ENCODE measurements at regions not wholly inside any gene's neighbourhood (a gene's known extent, or its start where the extent isn't known, plus 50 kb on each side); places are given as distances from the start of the nearest gene placed in this dataset.
"Not testable (repeated sequence)": the region's sequence is repeated elsewhere in the genome, so short reads cannot be mapped to it uniquely, and the experiment has no call there.

DNA sequence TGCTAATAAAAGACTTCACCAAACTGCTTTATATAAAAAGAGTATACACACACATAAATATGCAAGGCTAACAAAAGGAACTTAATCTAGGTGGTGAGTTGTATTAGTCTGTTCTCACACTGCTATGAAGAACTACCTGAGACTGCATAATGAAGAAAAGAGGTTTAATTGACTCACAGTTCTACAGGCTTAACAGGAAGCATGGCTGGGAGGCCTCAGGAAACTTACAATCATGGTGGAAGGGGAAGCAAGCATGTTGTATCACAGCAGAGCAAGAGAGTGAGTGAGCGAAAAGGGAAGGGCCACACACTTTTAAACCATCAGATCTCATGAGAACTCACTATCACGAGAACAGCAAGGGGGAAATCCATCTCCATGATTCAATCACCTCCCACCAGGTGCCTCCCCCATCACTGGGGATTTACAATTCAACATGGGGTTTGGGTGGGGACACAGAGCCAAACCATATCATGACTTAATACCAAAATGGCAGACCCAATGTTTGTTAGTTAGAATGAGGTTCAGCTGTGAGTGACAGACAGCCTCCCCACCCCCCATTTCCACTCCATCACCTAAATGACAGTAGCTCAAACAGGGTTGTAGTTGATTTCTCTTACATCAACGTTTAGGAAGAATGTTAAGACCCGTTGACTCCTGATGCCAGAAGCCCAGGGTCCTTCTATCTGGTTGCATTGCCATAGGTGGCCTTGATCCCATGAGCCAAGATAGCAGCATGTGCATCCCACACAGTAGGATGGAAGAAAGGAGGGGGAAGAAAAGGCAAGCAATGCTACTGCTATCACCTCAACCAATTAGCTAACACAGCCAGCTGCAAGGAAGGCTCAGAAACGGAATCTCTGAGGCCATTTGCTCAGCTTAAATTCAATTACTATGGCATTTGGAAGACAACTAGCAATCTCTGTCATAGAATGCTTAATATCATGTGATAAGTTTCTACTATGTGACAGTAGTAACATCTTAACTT, 77.0 kb downstream of the CCDC71L start:
- no peak for DNase-seq

DNA sequence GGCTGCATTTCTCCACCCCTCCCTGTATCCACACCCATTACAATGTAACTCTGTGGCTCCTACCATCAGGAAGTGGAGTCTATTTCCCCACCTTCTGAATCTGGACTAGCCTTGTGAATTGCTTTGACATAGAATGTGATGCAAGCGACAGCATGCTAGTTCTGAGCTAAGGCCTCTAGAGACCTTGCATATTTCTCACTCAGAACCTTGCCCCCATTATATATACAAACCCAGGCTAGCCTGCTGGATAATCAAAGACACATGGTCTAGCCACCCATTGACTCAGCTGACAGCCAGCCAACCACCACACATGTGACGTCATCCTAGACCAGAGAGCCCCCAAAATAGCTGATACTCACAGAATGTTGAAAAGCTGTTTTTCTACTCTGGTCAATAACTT, 77.9 kb downstream of the CCDC71L start:
- DNase-seq = no peak

GRCh38 chr7:106582365-106582764, 78.6 kb downstream of the CCDC71L start:
- DNase-seq = no peak

DNA sequence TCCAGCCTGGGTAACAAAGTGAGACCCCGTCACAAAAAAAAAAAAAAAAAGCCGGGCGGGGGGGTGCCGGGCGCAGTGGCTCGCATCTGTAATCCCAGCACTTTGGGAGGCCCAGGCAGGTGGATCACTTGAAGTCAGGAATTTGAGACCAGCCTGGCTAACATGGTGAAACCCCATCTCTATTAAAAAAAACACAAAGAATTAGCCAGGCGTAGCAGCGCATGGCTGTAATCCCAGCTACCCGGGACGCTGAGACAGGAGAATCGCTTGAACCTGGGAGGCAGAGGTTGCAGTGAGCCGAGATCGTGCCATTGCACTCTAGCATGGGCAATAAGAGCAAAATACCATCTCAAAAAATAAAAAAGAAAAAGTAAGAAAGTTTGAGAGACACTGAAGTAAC, 81.9 kb downstream of the CCDC71L start:
- DNase-seq = not testable (repeated sequence)

GRCh38 chr7:106575138-106575823, 85.7 kb downstream of the CCDC71L start:
- DNase-seq = no peak

DNA sequence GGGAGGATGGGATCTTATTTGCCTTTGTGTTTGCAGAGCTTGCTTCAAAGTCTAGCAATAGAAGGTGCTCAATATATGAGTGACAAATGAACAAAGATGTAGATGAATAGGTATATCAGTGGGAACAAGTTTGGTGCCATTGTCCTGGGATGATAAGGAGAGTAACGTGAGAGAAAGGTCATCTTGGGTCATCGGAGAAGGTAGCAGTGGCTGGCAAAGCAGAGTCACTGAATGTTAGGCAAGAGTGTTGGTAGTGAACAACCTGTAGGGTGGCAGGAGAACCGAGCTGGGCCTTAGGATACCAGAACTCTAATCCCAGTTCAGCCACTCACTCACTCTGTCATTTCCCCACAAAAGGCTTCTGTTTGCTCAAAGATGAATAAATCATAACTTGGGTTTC, 87.2 kb downstream of the CCDC71L start:
- DNase-seq = no peak

DNA sequence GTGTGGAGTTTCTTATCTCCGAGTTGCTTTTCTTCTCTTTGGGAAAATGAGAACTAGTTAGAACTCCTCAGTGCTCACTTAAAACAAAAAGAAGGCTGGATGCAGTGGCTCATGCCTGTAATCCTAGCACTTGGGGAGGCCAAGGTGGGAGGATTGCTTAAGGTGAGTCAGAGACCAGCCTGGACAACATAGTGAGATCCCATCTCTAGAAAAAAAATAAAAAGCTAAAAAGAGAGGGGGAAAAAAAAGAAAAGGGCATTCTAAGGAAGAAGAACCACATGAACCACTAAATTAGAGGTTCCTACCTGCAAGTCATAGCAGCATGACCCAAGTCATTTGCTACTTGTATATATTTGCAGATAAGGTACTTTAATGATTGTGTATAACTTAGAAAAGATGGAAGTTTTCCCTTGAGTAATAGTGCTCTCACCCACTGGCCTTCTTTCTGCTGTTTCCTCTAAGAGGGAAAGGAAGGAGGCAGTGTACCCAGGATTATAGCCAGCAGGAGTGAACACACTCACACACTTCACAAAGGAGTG, 87.8 kb downstream of the CCDC71L start:
- DNase-seq = no peak

- DNase-seq = no peak
Measured at GRCh38 chr7:106572394-106573124, 88.4 kb downstream of the CCDC71L start.

DNA sequence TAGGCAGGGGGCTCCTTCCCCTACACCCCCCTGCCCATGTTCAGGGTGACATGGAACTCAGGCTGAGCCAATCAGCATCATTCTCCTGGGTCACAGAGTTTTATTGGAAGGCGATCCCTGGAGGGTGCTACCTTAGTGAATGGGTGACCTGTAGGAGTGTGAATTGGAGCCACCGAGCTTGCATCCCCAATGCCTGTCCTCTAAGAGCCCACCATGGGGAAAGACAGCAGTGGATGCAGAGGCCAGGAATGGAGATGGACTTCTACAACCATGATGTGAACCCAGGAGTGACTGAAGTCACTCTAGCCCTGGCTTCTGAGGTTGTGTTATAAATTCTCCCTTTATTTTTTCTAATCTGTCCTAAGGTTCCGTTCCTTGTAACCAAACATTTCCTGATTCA, 89.4 kb downstream of the CCDC71L start:
- DNase-seq = no peak

DNA sequence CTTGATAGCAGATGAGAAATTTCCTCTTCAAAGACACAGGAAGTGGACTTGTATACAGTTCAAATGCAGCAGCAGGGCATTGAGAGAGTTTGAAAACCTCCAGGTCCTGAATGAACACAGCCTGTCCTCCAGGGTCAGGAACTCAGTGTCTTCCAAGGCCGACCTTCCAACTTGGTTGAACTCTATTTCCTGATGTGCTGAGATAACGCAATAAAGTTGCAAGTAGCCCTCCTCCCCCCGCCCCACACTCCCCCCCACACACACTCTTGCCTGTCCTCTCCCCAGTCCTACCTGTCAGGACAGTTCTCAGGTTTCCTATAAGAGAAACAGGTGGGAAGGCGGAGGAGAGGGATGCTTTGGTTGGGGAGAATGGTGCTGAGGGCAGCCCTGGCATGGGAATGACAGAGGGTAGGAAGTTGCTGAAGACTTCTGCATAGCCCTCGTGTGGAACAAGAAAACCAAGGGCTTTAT, 90.0 kb downstream of the CCDC71L start:
- no peak for DNase-seq

DNA sequence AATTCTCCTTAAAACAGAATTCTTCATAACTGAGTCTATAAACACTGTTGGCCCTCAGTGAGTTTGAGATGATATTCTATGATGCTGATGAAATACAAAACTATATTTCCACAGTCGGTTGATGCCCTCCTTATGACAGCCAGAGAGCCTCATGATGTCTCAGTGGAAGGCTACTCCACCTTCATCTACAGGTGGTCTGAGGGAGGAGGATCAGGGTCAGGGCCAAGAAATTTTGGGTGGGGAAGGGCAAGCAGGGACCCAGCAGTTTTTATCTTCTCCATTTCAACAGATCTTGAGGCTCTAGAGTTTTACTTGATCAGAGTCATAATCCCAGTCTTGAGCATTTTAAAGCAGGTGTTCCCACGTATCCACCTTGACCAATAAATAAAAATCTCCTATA, 90.8 kb downstream of the CCDC71L start:
- DNase-seq = no peak

GRCh38 chr7:106569500-106569929, 91.4 kb downstream of the CCDC71L start:
- no peak for DNase-seq

GRCh38 chr7:106568680-106569499, 92.1 kb downstream of the CCDC71L start:
- DNase-seq = peak in 2 of 3 experiments; percentile 63 to 89

DNA sequence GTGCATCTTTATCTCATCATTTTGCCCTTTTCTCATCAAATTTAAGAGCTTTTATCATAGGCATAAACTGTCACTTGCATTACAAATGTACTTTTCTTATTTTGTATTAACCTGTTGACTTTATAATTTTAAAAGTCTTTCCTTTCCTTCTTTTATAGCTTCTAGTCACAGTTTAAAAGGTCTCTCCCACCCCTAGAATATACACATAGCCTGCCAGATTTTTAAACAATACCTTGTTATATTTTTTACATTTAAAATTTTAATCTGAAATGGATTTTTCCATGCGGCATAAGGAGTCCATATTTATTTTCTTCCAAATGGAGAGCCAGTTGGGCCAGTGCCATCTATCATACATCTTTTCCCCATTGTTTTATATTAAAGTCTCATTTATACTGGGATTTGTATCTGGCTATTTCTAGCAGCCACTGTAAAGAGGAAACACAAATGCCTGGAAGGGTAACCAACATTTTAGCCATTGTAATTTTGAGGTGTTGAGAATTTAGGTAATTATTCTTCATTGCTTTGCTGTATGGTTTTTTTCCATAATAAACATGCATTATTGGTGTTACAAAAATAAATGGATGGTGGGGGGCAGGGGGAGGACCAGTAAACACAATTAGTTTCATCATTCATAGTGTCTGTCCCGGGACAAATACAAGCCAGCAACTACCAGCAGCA, 92.8 kb downstream of the CCDC71L start:
- no peak for DNase-seq

- DNase-seq = not testable (repeated sequence)
Measured at GRCh38 chr7:106567204-106568001, 93.6 kb downstream of the CCDC71L start.

GRCh38 chr7:106566672-106567071, 94.3 kb downstream of the CCDC71L start:
- DNase-seq = no peak

DNA sequence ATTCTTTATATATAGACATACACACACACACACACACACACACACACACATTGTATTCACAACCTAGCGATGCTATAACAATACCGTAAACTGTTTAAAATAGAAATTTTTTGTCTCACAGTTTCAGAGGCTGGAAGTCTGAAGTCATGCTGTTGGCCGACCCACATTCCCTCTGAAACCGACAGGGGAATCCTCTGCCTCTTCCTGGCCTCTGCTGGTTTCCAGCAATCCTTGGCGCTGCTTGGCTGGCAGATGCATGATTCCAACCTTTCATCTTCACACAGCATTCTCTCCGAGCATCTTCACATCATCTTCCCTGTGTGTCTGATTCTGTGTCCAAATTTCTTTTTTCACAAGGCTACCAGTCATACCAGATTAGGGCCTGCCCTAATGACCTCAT, 94.8 kb downstream of the CCDC71L start:
- DNase-seq = no peak

DNA sequence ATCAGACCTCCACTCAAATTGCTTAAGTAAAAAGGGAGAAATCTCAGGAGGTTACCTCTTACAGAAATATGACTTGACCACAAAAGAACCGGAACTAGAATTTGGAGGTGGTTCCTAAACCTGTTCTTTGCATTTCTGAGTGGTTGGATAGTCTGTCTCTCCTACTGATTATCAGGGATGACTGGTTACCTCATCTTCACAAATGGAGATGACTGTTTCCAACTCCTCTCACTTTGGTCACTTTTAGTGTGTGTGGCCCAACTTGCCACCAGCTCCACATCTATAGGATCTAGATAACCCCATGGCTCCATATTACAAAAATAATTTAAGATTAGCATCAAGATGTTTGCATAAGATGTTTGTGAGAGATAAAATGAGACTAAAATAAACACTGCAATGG, 95.5 kb downstream of the CCDC71L start:
- no peak for DNase-seq

DNA sequence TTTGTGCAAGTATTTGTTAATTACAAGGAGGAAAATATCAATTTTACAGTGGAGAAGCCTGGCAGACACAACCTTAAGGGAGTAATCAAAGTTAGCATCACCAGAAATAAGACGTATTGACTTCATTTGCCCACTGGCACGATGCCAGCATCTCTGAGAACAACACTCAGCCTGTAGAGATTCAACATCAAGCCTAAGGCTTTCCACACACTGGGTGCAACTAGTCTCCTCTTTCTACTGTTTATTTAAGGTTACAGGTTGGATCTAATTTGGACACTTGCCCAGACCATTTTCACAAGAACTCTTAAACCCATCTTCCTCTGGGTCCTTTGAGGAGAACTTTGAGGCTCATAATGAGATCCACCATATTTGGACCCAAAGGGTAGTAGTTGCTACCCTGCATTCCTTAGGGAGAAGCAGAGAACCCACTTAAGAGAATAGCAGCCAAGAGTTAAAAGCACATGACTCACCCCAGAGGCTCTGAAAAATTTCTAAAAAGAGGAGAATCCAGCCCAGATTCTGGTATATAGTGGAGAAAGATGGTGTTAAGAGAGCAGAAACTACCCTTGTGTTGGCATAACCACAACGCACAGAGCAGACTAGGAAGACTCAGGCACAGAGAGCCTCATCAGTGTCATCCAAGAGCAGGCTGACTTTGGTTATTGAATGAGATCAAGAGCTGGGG, 97.3 kb downstream of the CCDC71L start:
- DNase-seq = peak in 2 of 3 experiments; percentile 34 to 52

Data from NCI-H1417 (cell line).